Hippocampal formation (tissue), 2 donors: ENCODE measurements at regions not wholly inside any gene's neighbourhood (a gene's known extent, or its start where the extent isn't known, plus 50 kb on each side); places are given as distances from the start of the nearest gene placed in this dataset.
"Not testable (repeated sequence)": the region's sequence is repeated elsewhere in the genome, so short reads cannot be mapped to it uniquely, and the experiment has no call there.

ENCODE experiments used
- DNase-seq, 2 donors: peaks; one replicate each; lab custom pipeline; 2025; lab: John Stamatoyannopoulos, UW

GRCh38 chr14:104304451-104305351 is 166.3 kb downstream of the KIF26A start:
- DNase-seq = no peak

GRCh38 chr14:104305511-104306449 is 167.4 kb downstream of the KIF26A start:
- no peak for DNase-seq

GRCh38 chr14:104306450-104307040 is 168.2 kb downstream of the KIF26A start:
- no peak for DNase-seq

GRCh38 chr14:104307246-104307626 is 168.8 kb downstream of the KIF26A start:
- no peak for DNase-seq

GRCh38 chr14:104307627-104308401 is 169.4 kb downstream of the KIF26A start:
- DNase-seq = no peak

GRCh38 chr14:104308534-104308933 is 170.1 kb downstream of the KIF26A start:
- DNase-seq = not testable (repeated sequence)

- no peak for DNase-seq
Observed at GRCh38 chr14:104309657-104310369, 171.4 kb downstream of the KIF26A start.

GRCh38 chr14:104311358-104311757 is 173.0 kb downstream of the KIF26A start:
- DNase-seq = no peak

- no peak for DNase-seq
Observed at GRCh38 chr14:104313674-104314073, 175.3 kb downstream of the KIF26A start.

GRCh38 chr14:104314251-104314941 is 176.0 kb downstream of the KIF26A start:
- DNase-seq = no peak

GRCh38 chr14:104315169-104315568 is 176.8 kb downstream of the KIF26A start:
- DNase-seq = no peak

- DNase-seq = no peak
Observed at GRCh38 chr14:104315625-104316024, 177.2 kb downstream of the KIF26A start.

- no peak for DNase-seq
Observed at GRCh38 chr14:104316121-104316722, 177.8 kb downstream of the KIF26A start.

GRCh38 chr14:104316723-104317491 is 178.5 kb downstream of the KIF26A start:
- no peak for DNase-seq

GRCh38 chr14:104317492-104317805 is 179.1 kb downstream of the KIF26A start:
- DNase-seq = no peak

GRCh38 chr14:104317975-104318557 is 179.7 kb downstream of the KIF26A start:
- DNase-seq = no peak

GRCh38 chr14:104318558-104319490 is 180.4 kb downstream of the KIF26A start:
- DNase-seq = no peak
